HG03575 (cell line): ENCODE measurements at regions not wholly inside any gene's neighbourhood (a gene's known extent, or its start where the extent isn't known, plus 50 kb on each side); places are given as distances from the start of the nearest gene placed in this dataset.

Source experiments
- ATAC-seq: cut with Tn5 transposase; IDR thresholded peaks from one replicate; pipeline ENCODE4 v1.9.1; 2021; ENCODE audit not compliant: unreplicated experiment, insufficient number of reproducible peaks, low FRiP score; ENCODE audit errors: extremely low read depth

GRCh38 chr13:47415048-47415447 lies 518.2 kb upstream of the HTR2A start:
- no peak for ATAC-seq

- no peak for ATAC-seq
Observed at GRCh38 chr13:47413526-47413925, 516.7 kb upstream of the HTR2A start.

- no peak for ATAC-seq
Observed at GRCh38 chr13:47413112-47413511, 516.3 kb upstream of the HTR2A start.

- ATAC-seq = no peak
Observed at GRCh38 chr13:47409778-47410177, 512.9 kb upstream of the HTR2A start.

GRCh38 chr13:47408546-47409319 lies 511.9 kb upstream of the HTR2A start:
- ATAC-seq = no peak

GRCh38 chr13:47407808-47408207 lies 511.0 kb upstream of the HTR2A start:
- ATAC-seq = no peak

- ATAC-seq = no peak
Observed at GRCh38 chr13:47399599-47399998, 502.7 kb upstream of the HTR2A start.

GRCh38 chr13:47397739-47398138 lies 500.9 kb upstream of the HTR2A start:
- ATAC-seq = no peak

- no peak for ATAC-seq
Observed at GRCh38 chr13:47396915-47397314, 500.1 kb upstream of the HTR2A start.

GRCh38 chr13:47374741-47375140 lies 477.9 kb upstream of the HTR2A start:
- ATAC-seq = no peak

GRCh38 chr13:47372751-47373150 lies 475.9 kb upstream of the HTR2A start:
- ATAC-seq = no peak

- no peak for ATAC-seq
Observed at GRCh38 chr13:47351798-47352197, 454.9 kb upstream of the HTR2A start.

- ATAC-seq = no peak
Observed at GRCh38 chr13:47350334-47351124, 453.7 kb upstream of the HTR2A start.

- no peak for ATAC-seq
Observed at GRCh38 chr13:47349211-47349610, 452.4 kb upstream of the HTR2A start.

- ATAC-seq = no peak
Observed at GRCh38 chr13:47337781-47338507, 441.1 kb upstream of the HTR2A start.

- ATAC-seq = no peak
Observed at GRCh38 chr13:47334173-47334572, 437.3 kb upstream of the HTR2A start.

- no peak for ATAC-seq
Observed at GRCh38 chr13:47332149-47332548, 435.3 kb upstream of the HTR2A start.

- ATAC-seq = no peak
Observed at GRCh38 chr13:47330031-47330430, 433.2 kb upstream of the HTR2A start.

GRCh38 chr13:47327861-47328260 lies 431.0 kb upstream of the HTR2A start:
- ATAC-seq = no peak

- ATAC-seq = no peak
Observed at GRCh38 chr13:47326061-47326460, 429.2 kb upstream of the HTR2A start.
